ENCODE measurements at regions not wholly inside any gene's neighbourhood (a gene's known extent, or its start where the extent isn't known, plus 50 kb on each side); places are given as distances from the start of the nearest gene placed in this dataset.

DNA sequence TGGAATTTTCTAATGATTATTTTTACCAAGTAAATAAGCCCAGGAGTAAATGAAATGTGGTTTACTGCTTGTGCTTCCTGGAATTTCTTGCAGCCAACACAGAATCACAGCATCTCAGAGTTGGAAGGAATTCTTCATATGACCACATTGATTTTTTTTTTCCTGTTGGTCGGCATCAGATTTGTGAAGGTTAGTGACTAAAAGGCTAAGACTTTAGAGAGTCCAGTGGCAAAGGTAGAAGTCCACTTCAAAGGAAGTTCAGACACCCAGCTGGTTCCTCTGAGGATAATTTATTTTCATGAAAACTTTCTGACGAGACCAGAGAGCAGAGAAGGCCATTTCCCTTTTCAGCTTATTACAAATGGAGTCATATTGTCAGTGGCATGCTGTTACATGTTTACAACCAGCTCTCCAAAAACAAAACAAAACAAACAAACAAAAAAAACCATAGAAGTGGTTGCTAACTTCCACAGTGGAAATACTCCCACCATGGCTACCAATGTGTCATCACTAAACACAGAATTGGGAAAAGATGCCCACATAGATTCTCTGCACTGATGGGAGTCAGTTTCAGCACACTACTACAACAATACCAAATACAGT, 77.2 kb upstream of the CDC42BPA start:
- H3K4me3 Mint-ChIP-seq (ENCODE audit: unreplicated experiment): no peak overlapping the region
- no peaks in the 10 kb centered on the region for H3K9me3 Mint-ChIP-seq (ENCODE audit: unreplicated experiment)
- intact Hi-C loops (cut with micrococcal nuclease): no loop called here
- H3K27me3 Mint-ChIP-seq (ENCODE audit: insufficient read depth, unreplicated experiment): no peaks in the 10 kb centered on the region
- H3K36me3 Mint-ChIP-seq (ENCODE audit: insufficient read depth, unreplicated experiment): no peaks in the 10 kb centered on the region
- no TSS peak for BruUV-seq (replicated peaks)
- ChIA-PET POLR2A (interaction anchor here (0.6 to 1.8 kb wide), 4 partner anchors 9 to 687 kb away, joined by 3 to 5 read pairs (median 4); no protein-coding TSS in a partner anchor), CTCF (interaction anchor here (0.6 kb wide), 1 partner anchor 125 kb away, joined by 3 read pairs; no protein-coding TSS in a partner anchor)
- H3K4me1 Mint-ChIP-seq (ENCODE audit: insufficient read depth, unreplicated experiment): peaks cover 10% of the 10 kb centered on the region
- TF ChIP-seq CTCF (IDR thresholded peaks at IDR 0.05; ENCODE audit: unreplicated experiment): no peak
- DNase-seq (ENCODE audit: unreplicated experiment): no peak
- no peak overlapping the region for H3K27ac Mint-ChIP-seq (ENCODE audit: low read depth, unreplicated experiment)

GRCh38 chr1:227392984-227393764, 74.9 kb upstream of the CDC42BPA start:
- ChIA-PET CTCF (interaction anchor here (0.6 to 1.8 kb wide), 4 partner anchors 8 to 190 kb away, joined by 4 to 5 read pairs (median 4); no protein-coding TSS in a partner anchor), POLR2A (no interaction called here)
- H3K9me3 Mint-ChIP-seq (ENCODE audit: unreplicated experiment): no peaks in the 10 kb centered on the region
- H3K27me3 Mint-ChIP-seq (ENCODE audit: insufficient read depth, unreplicated experiment): no peaks in the 10 kb centered on the region
- H3K4me1 Mint-ChIP-seq (ENCODE audit: insufficient read depth, unreplicated experiment): peaks cover 17% of the 10 kb centered on the region
- no peak for TF ChIP-seq CTCF (IDR thresholded peaks at IDR 0.05; ENCODE audit: unreplicated experiment)
- no peaks in the 10 kb centered on the region for H3K36me3 Mint-ChIP-seq (ENCODE audit: insufficient read depth, unreplicated experiment)
- no peak overlapping the region for H3K4me3 Mint-ChIP-seq (ENCODE audit: unreplicated experiment)
- DNase-seq (ENCODE audit: unreplicated experiment): no peak
- intact Hi-C loops (cut with micrococcal nuclease): no loop called here
- H3K27ac Mint-ChIP-seq (ENCODE audit: low read depth, unreplicated experiment): no peak overlapping the region
- no TSS peak for BruUV-seq (replicated peaks)

GRCh38 chr1:227391879-227392278, 73.6 kb upstream of the CDC42BPA start:
- TF ChIP-seq CTCF (IDR thresholded peaks at IDR 0.05; ENCODE audit: unreplicated experiment): no peak
- no peak for DNase-seq (ENCODE audit: unreplicated experiment)
- ChIA-PET POLR2A (interaction anchor here (0.6 to 1.6 kb wide), 7 partner anchors 10 to 175 kb away, joined by 3 to 7 read pairs (median 3); no protein-coding TSS in a partner anchor), CTCF (interaction anchor here (0.5 to 1.8 kb wide), 5 partner anchors 19 to 249 kb away, joined by 3 to 5 read pairs (median 3); no protein-coding TSS in a partner anchor)
- BruUV-seq (replicated peaks): no TSS peak
- Mint-ChIP-seq H3K4me3 (ENCODE audit: unreplicated experiment) (no peak overlapping the region), H3K9me3 (ENCODE audit: unreplicated experiment) (no peaks in the 10 kb centered on the region), H3K4me1 (ENCODE audit: insufficient read depth, unreplicated experiment) (peaks cover 16% of the 10 kb centered on the region), H3K27ac (ENCODE audit: low read depth, unreplicated experiment) (no peak overlapping the region), H3K27me3 (ENCODE audit: insufficient read depth, unreplicated experiment) (no peaks in the 10 kb centered on the region), H3K36me3 (ENCODE audit: insufficient read depth, unreplicated experiment) (no peaks in the 10 kb centered on the region)
- intact Hi-C loops (cut with micrococcal nuclease): no loop called here

GRCh38 chr1:227391211-227391610, 72.9 kb upstream of the CDC42BPA start:
- ChIA-PET CTCF (interaction anchor here (0.7 to 1.8 kb wide), 4 partner anchors 19 to 157 kb away, joined by 3 to 5 read pairs (median 3); no protein-coding TSS in a partner anchor), POLR2A (interaction anchor here (0.9 to 1.6 kb wide), 5 partner anchors 11 to 47 kb away, joined by 3 to 7 read pairs (median 4); no protein-coding TSS in a partner anchor)
- TF ChIP-seq CTCF (IDR thresholded peaks at IDR 0.05; ENCODE audit: unreplicated experiment): no peak
- intact Hi-C loops (cut with micrococcal nuclease): no loop called here
- H3K4me3 Mint-ChIP-seq (ENCODE audit: unreplicated experiment): no peak overlapping the region
- H3K27ac Mint-ChIP-seq (ENCODE audit: low read depth, unreplicated experiment): no peak overlapping the region
- peaks cover 11% of the 10 kb centered on the region for H3K4me1 Mint-ChIP-seq (ENCODE audit: insufficient read depth, unreplicated experiment)
- no TSS peak for BruUV-seq (replicated peaks)
- no peak for DNase-seq (ENCODE audit: unreplicated experiment)
- H3K27me3 Mint-ChIP-seq (ENCODE audit: insufficient read depth, unreplicated experiment): no peaks in the 10 kb centered on the region
- H3K9me3 Mint-ChIP-seq (ENCODE audit: unreplicated experiment): no peaks in the 10 kb centered on the region
- H3K36me3 Mint-ChIP-seq (ENCODE audit: insufficient read depth, unreplicated experiment): no peaks in the 10 kb centered on the region

Data from MCF 10A (cell line).